ENCODE measurements at regions not wholly inside any gene's neighbourhood (a gene's known extent, or its start where the extent isn't known, plus 50 kb on each side); places are given as distances from the start of the nearest gene placed in this dataset.

GRCh38 chr2:58291726-58292438, 50.8 kb upstream of the FANCL start:
- Histone ChIP-seq H3K9me3 (replicated peaks in 1 of 11) (no peaks in the 10 kb centered on the region), H3K27ac (no peak overlapping the region), H3K27me3 (no peaks in the 10 kb centered on the region), H3K4me1 (no peaks in the 10 kb centered on the region), H4K20me1 (no peaks in the 10 kb centered on the region), H3K4me3 (no peak overlapping the region), H3K4me2 (no peak overlapping the region), H3K9ac (no peak overlapping the region), H3K36me3 (no peaks in the 10 kb centered on the region)
- no peak for TF ChIP-seq Cebpa-rat (IDR thresholded peaks at IDR 0.05)
